Breast epithelium (tissue), 3 donors: ENCODE measurements at regions not wholly inside any gene's neighbourhood (a gene's known extent, or its start where the extent isn't known, plus 50 kb on each side); places are given as distances from the start of the nearest gene placed in this dataset.

Source experiments
- POLR2A ChIP-seq: fragments of 450-650 bp; IDR thresholded peaks from one replicate; pipeline ENCODE4 v1.6.1; 2016; ENCODE audit warnings: antibody characterized with exemption, mild to moderate bottlenecking, moderate library complexity
- POLR2AphosphoS5 ChIP-seq, 3 donors: sonication (generic); formaldehyde crosslinking; IDR thresholded peaks; one replicate each; pipeline ENCODE4 v1.6.1; 2017; ENCODE audit warnings: antibody characterized with exemption in 3 of 3
- TF ChIP-seq, protein P1 (sequence below), 3 donors: fragments of 450-650 bp; IDR thresholded peaks; one replicate each; pipeline ENCODE4 v1.5.1; 2016 to 2017; ENCODE audit warnings: antibody characterized with exemption in 3 of 3, mild to moderate bottlenecking in 3 of 3, moderate library complexity in 3 of 3

DNA sequence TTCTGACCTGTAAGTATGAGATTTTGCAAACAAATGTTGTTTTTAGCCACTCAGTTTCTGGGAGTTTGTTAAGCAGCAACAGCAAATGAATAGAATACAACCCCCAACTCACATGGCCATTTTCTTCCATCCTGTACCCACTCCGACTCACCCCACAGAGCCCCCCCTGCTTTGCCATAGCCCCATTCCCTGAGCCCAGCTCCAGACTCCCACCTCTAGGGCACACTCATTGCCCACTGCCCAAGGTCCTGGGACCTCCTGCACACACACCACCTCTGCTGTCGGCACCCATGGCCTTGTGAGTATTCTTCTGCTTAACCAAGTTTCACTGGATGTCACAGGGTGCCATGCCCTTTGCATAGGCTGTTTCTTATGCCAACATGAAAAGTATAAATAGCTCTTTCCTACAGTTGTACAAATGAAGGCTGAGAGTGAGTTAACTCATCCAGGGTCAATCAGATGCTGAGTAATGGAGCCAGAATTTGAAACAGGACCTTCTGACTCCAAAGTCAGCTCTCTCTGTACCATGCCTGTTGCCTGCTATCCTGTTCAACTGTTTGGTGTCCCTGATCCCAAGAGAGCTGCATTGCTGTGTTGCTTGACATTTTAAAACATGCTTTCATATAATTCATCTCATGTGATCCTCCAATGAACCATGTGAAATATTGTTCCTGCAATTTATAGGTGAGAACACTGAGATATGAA lies 367.8 kb upstream of the ZMIZ1 start:
- no peak for TF ChIP-seq POLR2AphosphoS5 (IDR thresholded peaks at IDR 0.05)
- TF ChIP-seq, protein P1, sequence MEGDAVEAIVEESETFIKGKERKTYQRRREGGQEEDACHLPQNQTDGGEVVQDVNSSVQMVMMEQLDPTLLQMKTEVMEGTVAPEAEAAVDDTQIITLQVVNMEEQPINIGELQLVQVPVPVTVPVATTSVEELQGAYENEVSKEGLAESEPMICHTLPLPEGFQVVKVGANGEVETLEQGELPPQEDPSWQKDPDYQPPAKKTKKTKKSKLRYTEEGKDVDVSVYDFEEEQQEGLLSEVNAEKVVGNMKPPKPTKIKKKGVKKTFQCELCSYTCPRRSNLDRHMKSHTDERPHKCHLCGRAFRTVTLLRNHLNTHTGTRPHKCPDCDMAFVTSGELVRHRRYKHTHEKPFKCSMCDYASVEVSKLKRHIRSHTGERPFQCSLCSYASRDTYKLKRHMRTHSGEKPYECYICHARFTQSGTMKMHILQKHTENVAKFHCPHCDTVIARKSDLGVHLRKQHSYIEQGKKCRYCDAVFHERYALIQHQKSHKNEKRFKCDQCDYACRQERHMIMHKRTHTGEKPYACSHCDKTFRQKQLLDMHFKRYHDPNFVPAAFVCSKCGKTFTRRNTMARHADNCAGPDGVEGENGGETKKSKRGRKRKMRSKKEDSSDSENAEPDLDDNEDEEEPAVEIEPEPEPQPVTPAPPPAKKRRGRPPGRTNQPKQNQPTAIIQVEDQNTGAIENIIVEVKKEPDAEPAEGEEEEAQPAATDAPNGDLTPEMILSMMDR (IDR thresholded peaks at IDR 0.05), result no peak
- TF ChIP-seq POLR2A, result no peak
